ENCODE measurements at regions not wholly inside any gene's neighbourhood (a gene's known extent, or its start where the extent isn't known, plus 50 kb on each side); places are given as distances from the start of the nearest gene placed in this dataset.

DNA sequence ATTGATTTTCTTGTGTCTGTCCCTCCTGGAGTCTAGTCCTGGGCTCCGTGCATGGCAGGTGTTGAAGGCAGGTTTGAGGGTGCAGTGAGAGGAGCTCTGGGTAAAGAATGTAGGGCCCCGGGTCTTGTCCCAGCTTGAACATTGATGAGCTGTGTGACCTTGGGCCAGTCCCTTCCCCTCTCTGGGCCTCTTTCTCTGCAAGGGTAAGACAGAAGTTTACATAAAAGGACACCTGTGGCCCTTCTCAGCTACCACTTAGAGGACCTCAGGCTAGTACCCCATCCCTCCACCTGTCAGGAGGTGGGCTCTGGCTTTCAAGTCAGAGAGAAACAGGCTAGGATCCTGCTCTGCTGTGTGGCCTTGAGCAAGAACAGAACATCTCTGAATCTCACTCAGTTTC is 55.3 kb upstream of the CTNNBL1 start (continued):
- TF ChIP-seq SRF (IDR thresholded peaks at IDR 0.05; ENCODE audit: low read depth, low read length) (no peak), NANOG (IDR thresholded peaks at IDR 0.05; ENCODE audit: insufficient read depth, low read depth, low read length, poor library complexity, severe bottlenecking) (no peak), SP4 (IDR thresholded peaks at IDR 0.05; ENCODE audit: low read length) (no peak), RFX5 (IDR thresholded peaks at IDR 0.05; ENCODE audit: borderline replicate concordance, low read depth, low read length) (no peak), CBX5 (IDR thresholded peaks at IDR 0.05; ENCODE audit: low read depth, low read length) (no peak)
- TF ChIP-seq, protein P1, sequence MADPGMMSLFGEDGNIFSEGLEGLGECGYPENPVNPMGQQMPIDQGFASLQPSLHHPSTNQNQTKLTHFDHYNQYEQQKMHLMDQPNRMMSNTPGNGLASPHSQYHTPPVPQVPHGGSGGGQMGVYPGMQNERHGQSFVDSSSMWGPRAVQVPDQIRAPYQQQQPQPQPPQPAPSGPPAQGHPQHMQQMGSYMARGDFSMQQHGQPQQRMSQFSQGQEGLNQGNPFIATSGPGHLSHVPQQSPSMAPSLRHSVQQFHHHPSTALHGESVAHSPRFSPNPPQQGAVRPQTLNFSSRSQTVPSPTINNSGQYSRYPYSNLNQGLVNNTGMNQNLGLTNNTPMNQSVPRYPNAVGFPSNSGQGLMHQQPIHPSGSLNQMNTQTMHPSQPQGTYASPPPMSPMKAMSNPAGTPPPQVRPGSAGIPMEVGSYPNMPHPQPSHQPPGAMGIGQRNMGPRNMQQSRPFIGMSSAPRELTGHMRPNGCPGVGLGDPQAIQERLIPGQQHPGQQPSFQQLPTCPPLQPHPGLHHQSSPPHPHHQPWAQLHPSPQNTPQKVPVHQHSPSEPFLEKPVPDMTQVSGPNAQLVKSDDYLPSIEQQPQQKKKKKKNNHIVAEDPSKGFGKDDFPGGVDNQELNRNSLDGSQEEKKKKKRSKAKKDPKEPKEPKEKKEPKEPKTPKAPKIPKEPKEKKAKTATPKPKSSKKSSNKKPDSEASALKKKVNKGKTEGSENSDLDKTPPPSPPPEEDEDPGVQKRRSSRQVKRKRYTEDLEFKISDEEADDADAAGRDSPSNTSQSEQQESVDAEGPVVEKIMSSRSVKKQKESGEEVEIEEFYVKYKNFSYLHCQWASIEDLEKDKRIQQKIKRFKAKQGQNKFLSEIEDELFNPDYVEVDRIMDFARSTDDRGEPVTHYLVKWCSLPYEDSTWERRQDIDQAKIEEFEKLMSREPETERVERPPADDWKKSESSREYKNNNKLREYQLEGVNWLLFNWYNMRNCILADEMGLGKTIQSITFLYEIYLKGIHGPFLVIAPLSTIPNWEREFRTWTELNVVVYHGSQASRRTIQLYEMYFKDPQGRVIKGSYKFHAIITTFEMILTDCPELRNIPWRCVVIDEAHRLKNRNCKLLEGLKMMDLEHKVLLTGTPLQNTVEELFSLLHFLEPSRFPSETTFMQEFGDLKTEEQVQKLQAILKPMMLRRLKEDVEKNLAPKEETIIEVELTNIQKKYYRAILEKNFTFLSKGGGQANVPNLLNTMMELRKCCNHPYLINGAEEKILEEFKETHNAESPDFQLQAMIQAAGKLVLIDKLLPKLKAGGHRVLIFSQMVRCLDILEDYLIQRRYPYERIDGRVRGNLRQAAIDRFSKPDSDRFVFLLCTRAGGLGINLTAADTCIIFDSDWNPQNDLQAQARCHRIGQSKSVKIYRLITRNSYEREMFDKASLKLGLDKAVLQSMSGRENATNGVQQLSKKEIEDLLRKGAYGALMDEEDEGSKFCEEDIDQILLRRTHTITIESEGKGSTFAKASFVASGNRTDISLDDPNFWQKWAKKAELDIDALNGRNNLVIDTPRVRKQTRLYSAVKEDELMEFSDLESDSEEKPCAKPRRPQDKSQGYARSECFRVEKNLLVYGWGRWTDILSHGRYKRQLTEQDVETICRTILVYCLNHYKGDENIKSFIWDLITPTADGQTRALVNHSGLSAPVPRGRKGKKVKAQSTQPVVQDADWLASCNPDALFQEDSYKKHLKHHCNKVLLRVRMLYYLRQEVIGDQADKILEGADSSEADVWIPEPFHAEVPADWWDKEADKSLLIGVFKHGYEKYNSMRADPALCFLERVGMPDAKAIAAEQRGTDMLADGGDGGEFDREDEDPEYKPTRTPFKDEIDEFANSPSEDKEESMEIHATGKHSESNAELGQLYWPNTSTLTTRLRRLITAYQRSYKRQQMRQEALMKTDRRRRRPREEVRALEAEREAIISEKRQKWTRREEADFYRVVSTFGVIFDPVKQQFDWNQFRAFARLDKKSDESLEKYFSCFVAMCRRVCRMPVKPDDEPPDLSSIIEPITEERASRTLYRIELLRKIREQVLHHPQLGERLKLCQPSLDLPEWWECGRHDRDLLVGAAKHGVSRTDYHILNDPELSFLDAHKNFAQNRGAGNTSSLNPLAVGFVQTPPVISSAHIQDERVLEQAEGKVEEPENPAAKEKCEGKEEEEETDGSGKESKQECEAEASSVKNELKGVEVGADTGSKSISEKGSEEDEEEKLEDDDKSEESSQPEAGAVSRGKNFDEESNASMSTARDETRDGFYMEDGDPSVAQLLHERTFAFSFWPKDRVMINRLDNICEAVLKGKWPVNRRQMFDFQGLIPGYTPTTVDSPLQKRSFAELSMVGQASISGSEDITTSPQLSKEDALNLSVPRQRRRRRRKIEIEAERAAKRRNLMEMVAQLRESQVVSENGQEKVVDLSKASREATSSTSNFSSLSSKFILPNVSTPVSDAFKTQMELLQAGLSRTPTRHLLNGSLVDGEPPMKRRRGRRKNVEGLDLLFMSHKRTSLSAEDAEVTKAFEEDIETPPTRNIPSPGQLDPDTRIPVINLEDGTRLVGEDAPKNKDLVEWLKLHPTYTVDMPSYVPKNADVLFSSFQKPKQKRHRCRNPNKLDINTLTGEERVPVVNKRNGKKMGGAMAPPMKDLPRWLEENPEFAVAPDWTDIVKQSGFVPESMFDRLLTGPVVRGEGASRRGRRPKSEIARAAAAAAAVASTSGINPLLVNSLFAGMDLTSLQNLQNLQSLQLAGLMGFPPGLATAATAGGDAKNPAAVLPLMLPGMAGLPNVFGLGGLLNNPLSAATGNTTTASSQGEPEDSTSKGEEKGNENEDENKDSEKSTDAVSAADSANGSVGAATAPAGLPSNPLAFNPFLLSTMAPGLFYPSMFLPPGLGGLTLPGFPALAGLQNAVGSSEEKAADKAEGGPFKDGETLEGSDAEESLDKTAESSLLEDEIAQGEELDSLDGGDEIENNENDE (IDR thresholded peaks at IDR 0.05; ENCODE audit: insufficient replicate concordance, low read length) = no peak

Data from H1 (cell line).